ENCODE measurements at regions not wholly inside any gene's neighbourhood (a gene's known extent, or its start where the extent isn't known, plus 50 kb on each side); places are given as distances from the start of the nearest gene placed in this dataset.

DNA sequence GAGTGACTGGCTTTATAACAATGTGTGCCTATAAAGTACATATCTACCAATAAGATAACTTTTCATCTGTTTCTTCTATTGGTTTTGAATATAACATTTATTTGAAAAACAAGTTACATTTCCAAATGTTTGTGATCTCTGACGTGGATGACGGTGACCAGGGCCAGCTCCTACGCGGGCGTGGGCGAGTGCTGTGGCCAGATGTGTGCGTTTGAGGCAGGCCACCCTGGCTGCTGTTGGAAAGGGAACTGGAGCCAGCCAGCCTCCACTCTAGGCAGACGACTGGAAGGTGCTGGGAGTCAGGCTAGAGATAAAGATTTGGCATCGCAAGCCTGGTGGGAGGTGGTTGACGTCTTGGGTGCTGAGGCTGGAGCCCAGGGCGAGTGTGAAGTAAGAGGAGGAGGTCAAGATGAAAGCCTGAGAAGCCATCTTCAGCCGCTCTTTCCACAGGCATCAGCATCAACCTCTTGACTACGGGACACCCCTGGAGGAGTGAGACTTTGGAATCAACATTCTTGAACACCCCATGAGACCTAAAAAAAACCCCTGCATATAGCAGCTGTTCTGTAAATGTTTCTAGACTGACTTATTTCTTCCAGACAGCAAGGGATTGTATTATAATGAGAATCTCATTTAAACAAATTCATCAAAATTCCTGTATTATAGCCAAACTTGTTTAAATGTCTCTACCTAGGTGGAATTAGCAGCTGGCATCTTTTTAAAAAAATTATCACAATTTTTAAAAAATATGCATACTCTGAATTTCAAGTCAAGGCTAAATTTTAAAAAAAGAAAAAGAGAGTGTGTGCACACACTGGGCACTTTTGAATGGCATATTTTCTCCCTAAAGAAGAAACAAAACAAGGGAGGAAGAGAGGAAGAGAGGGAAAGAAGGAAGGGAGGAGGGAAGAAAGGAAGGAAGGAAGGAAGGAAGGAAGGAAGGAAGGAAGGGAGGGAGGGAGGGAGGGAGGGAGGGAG, 112.5 kb upstream of the SLC44A3 start:
- no peak for DNase-seq

DNA sequence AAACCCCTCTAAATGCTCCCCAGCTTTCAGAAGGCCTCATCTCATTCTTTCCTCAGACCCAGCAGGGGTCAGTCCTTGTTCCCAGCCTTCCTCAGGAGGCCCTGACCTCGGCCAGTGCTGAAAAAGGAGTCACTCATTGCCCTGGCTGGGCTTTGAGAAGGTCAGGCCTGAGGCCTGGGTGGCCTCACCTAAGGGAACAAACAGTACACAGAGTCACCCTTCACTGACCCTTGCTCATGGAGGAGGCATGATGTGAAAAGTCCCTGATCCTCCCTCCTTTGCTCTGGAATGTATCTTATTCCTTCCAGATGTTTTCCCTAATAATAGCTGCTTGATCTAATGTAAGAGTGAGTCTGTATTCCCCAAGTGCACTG, 117.7 kb upstream of the SLC44A3 start:
- DNase-seq, result peak; percentile 30

DNA sequence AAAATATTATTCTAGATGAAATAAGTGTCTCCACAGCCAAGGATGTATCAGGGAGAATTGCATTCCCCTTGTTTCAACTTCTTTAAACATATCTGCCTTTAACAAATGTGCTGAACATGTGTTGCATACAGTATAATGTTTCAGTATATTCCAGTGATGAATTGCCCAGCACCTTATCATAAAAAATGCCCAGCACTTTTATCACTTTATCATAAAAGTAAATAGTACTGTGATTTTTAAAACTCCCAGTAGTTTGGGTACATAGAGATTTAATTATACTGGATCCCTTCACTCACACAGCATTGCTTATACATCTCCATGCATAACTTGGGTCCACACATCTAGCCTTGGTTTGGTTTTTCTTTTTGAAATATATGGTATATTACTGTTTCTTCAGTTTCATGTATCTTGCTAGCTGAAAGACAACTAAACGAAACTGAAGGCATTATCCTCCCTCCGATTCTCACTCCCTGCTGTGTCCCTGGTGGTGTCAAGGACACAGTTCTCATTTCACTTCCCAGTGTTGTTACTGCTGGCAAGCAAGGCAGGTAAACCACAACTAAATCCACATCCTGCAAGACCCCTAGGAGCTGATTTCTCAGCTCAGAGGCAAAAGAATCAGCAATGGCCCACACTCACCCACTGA, 118.2 kb upstream of the SLC44A3 start:
- DNase-seq, result no peak

DNA sequence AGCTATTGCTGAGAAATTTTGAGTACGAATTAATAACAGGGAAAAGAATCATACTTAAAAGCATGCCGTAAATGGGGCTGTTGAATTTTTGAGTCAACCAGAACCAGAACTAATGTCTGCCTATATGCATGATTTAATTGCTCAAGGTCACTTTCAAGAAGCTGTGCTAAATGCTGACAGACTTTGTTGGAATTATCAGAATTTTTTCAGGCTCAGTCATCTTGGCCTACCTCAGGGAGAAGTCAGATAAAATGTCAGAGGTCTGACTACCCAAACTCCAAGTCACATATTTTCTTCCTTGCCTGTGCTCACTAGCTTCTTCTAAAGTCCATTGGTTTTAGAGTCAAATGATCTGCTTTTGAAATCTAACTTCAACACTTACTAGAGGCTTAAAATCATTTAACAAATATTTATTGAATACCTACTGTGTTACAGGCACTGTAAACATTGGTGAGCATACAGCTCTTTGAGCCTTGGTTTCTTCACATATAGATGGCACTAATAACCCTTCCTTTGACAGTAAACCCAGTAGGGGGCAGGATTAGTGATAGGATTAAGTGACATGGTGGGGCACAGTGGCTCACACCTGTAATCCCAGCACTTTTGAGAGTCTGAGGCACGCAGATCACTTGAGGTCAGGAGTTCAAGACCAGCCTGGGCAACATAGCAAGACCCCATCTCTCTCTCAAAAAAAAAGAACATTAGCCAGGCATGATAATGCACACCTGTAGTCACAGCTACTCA, 121.2 kb upstream of the SLC44A3 start:
- DNase-seq, result no peak

DNA sequence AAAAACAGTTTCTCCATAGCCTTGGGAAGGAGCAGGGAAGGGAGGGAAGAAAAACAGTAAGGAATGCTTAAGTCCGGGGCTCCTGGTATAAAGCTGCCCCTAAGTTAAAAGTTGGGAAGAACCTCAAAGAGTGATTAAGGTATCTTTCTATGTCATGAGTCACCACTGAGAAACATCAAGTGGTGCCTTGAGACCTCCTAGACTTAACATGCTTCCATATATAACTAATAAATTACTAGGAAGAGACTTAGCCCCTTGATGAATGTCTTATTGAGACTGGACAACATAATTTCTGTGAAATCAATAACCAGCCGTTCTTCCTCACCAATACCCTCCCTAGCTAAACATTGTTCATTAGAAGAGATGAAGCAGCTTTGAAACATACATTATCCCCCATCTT, 121.8 kb upstream of the SLC44A3 start:
- DNase-seq, result no peak

DNA sequence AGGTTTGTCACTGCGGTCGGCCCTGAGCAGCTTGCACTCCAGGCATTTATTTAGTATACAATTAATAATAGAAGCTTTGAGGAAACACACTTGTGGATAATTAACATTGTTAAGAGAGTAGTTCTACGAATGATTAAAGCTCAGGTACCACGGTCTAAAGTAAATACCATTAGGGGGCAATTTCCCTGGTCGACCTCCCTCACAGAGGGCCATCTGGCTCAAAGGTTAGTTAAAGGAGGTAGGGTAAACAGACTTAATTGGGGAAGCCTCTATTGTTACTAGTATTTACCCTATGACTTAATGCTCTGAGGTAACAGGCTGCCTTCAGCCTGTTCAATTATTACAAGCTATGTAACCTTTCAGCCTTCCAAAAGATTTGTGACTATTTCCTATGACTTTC, 122.3 kb upstream of the SLC44A3 start:
- no peak for DNase-seq

DNA sequence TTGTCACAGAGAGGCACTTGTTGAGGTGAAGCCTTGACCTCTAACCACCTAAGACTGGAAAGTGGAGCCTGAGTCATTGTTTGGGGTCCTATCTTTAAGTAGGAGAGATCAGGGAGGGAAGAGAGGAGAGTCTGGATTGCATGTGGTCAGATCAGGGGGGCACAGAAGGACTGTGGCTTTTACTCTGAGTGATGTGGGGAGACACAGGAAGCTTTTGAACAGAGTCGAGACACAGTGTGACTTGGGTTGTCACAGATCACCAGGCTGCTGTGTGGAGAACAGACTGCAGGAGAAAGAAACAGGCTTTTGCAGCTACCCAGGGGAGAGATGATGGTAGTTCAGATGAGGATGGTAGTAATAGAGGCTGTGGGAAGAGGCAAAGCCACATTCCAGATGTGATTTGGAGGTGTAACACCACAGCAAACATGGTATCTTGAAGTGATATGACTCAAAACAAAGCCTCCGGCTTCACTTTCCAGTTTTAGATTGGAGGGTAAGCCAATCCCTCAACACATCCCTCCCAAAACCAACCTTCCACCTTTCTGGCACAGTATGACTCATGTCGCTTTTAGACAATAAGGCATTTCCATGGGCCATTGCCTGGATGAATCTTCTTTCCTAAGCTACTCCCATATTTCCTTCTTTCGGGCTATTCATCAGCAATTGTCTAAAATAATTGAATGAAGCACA, 125.8 kb upstream of the SLC44A3 start:
- DNase-seq, result no peak

DNA sequence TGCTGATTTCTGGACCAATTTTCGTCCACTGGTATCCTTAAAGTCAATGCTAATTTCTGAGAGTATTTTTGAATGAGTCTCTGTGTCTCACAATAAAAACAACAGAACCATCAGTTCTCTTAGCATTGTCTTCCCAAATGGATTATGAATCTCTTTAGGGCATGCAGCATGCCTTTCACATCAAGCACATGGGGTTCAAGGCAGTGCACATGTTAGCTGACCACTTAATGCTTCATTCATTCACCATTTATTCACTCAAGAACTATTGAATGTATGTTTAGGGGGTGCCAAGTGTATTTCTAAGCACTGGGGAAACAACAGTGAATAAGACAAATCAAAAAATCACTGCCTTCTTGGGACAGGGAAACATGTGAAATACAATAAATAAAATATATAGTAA, 126.7 kb upstream of the SLC44A3 start:
- DNase-seq, result no peak

DNA sequence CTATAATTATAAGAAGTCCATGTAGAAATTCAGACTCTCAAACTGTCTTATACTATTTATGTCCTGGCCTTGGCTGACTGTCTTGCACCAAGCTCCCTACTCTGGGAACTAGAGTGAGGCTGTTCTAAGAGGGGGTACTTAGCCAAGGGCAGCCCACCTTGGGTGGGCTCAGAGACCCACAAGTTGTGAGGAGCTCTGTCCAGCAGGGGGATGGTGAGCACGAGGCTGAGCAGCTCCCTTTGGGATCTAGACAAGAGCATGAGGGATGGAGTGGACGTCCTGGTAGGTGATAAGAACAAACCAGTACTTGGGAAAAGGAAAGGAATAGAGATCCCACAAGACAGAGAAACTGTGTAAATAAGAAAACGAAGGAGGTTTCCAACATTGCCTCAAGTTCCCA, 127.1 kb upstream of the SLC44A3 start:
- DNase-seq, result no peak

DNA sequence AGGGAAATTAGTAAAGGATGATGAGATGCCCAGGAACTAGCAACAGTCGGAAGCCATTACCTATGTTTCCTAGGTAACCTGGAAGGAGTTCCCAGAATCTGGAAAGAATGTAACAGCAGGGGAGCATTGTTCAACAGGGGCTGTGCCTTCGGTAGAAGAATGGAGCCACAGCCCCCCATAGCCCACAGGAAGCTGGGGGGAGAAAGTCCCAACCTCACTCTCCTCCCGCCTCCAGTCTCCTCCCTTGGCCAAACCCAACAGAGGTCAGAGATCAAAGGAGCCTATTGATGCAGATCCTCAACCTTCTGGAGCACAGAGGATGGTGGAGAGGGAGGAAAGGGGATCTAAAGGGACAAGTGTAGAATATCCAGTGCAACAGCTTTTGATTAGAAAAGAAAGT, 131.5 kb upstream of the SLC44A3 start:
- no peak for DNase-seq

DNA sequence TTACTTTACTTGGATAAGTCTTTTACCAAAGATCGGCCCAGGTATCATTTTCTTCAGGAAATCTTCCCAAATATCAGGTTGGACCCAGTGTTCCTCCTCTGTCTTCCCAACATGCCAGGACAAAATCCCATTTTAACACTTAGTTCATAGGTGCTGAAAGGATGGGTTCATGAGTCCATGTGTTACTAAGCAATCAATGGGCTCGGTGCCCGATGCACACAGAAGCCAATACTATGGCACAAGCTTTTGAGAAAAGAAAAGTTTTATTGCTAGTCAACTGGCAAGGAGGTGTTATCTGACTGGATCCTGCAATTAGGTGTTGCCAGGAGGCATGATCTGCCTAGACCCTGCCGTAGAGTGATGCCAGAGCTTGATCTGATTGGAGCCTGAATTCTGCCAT, 133.3 kb upstream of the SLC44A3 start:
- DNase-seq, result no peak

DNA sequence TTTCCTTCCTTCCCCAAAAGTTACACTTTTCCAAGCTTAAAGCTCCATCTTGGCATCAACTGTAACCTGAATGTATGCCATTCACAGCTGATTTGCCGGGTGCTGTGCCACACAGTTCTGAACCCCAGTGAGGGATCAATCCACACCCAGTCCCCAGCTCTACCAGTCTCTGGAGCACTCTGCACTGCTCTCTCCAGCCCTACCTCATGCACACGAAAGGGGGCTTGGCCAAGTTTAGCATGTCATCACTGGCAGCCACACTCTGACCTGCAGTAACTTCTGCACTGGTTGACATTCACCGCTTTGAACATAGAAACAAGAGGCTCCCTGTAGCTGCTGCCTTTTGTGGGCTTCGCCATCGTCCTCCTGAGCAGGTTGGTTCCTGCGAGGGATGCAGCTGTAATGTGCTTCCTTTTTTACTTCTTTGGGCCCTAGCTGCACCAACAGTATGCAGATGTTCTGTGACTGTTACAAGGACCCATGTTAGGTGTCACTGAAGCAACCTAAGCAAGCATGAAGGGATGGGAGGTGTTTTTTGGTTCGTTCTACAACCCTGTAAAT, 135.4 kb upstream of the SLC44A3 start:
- DNase-seq, result no peak

DNA sequence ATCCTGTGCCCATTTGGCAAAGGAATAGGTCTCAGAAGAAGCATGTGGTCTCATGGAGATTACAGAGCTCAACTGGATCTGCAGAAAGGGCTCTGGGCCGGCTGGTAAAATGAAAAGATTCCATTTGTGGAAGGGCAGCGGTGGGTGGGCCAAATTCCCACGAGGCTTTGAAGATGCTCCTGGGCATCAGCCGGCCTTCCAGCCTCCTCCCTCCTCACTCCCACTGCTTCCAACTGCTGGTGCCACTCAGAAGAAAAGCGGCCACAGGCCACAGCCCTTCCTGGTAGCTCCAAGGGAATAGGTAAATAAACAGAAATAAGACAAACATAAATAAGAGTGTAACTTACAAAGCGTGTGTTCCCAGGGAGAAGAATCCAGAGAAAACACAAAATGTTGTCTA, 136.3 kb upstream of the SLC44A3 start:
- DNase-seq, result no peak

DNA sequence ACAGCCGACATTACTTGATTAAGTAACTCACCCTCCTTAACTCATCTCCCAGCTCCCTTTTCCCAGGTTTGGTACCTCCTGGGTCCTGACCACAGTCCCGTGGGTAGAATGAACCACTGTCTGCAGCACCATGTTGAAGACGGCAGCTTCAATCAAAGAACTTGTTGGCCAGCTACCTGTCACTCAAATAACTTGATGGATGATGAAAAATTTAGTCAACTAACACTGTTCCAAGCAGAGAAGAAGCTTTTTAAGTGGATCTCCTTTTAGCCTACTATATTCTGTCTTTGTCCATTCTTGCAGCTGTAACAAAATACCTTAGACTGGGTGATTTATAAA, 138.4 kb upstream of the F3 start:
- no peak for DNase-seq

DNA sequence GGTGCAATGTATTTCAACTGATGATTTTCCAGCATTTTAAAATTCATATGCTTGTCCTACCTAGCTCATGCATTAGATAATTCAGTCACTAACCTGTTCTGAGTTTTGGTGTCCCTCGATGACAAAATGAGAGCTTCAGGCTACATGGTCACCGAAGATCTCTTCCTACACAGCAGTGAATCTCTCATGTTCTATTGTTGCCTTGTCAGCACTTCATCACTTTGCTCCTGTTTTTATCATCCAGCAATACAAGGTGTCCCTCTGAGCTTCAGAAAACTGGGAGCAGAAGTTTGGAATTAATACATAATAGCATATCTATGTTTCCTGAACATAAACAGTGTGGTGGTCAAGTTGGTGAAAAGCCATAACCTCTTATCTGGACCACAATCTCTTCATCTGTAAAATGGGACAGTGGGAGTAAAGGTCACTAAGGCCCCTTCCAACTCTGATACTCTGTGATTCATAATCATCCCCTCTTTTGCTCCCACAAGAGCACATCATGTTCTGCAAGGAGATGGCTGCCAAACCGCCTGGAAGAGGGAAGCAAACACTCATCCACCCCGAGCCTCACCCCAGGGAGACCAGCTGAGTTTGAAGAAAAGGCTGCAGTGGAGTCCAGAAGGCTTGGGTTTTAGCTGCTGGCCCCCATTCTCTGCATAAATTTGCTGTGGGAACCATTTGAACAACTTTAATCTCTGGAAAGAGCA, 137.9 kb upstream of the F3 start:
- no peak for DNase-seq

DNA sequence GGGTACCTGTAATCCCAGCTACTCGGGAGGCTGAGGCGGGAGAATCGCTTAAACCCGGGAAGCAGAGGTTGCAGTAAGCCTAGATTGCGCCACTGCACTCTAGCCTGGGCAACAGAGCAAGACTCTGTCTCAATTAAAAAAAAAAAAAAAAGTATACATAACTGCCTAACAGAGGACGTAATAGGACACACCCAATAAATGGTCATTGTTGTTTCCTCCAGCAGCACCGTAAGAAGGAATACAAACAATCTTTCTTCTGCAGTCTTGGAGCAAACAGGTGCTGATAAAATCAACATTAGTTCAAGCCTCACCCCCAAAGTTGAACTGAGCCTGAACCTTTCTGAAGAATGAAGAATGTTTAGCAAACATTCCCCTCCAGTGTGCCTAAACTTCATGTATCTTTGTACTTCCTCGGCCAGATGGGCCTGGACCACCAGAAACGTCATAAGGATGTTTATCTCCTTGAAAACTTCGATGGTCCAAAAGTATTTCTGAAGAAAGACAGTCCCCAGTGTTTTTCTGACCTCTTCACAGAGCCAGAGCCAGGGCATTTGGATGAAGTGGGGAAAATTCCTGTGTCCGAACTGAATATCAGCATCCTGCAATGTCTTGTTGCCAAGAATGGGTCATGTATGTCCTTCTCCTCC, 136.8 kb upstream of the F3 start:
- no peak for DNase-seq

DNA sequence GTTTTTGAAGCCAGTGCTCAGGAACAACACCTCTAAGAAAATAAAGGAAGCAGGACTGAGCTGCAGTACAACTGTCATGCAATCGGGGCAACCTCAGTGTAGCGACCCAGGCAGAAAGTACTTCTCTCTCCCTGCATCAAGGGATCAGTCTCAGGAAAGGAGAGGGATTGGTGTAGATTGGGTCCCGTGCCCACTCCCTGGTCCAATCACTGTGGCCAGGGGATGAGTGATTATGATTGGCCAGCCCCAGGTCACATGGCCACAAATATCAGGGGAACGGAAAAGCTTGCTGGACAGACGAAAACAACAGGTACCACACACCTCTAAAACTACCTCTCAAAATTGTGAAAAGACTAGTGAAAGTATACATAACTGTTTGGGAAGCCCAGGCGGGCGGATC, 136.2 kb upstream of the F3 start:
- DNase-seq, result no peak

DNA sequence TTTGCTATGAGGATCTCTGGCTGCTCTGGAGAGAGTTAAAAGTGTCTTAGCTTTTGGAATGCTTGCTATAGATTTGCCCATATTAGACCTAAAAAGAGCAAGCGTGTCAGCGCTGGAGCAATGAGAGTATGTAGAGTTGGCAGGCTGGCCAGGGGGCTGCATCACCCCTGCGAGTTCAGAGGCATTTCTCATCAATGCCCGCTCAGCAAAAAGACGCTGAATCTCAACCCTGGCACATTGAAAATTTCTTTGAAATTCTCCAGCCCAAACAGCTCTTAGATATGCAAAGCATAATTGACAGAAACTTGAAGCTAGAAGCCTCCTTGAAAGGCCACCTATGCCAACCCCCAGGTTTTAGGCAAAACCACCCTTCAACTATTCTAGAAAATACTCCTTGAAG, 135.5 kb upstream of the F3 start:
- no peak for DNase-seq

DNA sequence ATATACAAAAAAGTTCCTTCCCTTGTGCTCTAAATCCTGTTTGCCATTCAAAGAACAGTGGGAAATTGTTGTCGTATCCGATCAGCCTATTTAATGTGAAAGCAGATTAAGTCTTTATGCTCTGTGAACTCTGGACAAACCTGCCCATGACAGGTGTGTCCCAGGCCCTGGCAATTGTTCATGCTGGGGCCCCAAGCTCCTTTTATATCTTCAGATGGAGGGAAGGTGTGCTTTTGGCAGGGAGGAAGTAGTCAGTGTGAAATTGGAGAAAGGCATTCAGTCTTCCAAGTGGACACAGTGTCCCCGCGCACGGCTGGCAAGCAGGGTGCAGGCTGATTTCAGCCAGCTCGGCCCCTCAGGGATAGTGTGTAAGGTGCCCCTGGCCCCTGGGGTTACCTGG, 135.1 kb upstream of the F3 start:
- DNase-seq, result no peak

DNA sequence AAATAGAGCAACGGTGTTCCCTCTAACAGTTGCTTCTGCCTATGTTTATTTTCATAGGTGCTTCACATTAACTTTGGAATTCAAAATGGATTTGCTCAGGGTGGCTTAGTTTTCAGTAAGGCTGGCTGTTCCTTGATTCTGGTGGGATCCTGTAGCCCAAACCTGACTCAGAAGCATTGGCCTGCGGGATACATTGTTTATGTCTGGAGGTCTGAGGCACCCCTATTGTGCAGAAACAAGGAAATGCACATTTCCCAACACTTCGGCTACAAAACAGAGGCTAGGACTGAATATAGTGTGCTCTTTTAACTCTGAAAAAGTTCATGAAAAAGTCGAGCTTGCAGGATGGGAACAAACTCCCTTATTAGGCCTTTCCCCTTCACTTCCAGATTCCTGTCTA, 133.8 kb upstream of the F3 start:
- no peak for DNase-seq

DNA sequence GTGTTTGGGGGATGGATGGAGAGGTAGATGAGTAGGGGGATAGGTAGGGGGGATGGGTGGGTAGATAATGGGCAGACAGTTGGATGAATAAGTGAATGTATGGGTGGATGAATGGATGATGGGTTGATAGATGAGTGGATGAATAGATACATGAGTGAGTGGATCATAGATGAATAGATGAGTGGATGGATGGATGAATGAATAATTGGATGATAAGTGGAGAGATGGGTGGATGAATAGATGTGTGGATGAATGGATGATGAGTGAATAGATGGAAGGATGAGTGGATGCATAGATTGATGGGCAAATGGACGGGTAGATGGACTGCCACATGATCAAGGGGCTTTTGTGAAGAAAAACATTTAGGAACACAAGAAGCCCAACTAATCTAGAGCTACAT, 133.3 kb upstream of the F3 start:
- no peak for DNase-seq

DNA sequence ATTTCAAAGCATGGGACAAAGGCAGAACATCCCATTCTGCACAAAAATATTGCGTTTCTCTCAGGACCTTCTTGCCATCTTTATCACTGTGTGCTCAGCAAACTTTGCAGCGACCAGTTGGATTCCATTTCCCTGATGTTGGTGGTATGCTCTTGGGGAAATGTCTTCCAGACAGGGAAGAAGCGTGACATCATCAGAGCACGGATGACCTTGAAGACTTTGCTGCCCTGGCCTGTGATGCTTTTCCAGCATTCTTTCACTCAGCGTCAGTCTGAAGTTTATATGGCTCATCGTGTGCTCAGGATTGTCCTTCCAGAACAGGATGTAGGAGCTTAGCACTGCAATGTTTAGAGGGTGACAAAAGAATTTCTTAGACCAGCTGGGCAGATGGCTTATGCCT, 131.4 kb upstream of the F3 start:
- DNase-seq, result no peak

All from hindlimb muscle (tissue), 1 donor.